NCI-H2081 treated with DMSO at 0.1 percent for 48 hours (cell line): ENCODE measurements at regions not wholly inside any gene's neighbourhood (a gene's known extent, or its start where the extent isn't known, plus 50 kb on each side); places are given as distances from the start of the nearest gene placed in this dataset.
"Not testable (repeated sequence)": the region's sequence is repeated elsewhere in the genome, so short reads cannot be mapped to it uniquely, and the experiment has no call there.

Source experiments
- DNase-seq: peaks from one replicate; lab custom pipeline; 2025; lab: John Stamatoyannopoulos, UW

DNA sequence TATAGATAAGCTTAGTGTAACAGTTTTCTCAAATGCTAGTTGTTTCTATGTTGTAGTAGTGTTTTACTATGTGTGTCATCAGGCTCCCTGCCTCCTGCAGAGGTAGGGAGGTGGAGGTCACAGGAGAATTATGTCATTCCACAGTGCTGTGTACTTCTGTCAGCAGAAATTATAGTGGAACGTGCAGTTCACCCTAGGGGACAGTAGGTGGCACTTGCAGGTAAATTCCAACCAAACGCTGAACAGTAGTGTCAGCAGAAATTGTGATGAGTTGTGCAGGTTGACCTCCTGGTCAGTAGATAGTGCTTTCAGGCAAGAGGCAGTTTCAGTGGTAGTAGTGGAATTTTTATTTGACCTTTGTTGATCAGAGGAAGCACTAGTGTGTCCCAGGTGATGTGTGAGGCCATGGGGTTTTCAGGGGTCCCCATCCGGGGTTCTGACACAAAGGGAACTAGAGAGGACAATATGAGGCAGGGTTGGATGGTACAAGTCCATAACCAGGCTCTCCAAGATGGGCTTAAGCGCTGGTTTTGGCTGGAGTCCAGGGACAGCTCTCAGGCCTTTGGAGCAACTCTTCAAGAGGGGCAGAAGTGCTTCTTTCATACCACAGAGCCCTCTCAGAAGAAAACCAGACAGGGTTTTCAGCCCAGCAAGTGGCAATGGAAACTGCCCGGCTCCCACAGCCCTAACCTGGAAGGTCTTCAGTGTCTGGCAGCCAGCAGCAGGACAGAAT, 402.9 kb downstream of the CYLC2 start:
- DNase-seq: peak; percentile 32

DNA sequence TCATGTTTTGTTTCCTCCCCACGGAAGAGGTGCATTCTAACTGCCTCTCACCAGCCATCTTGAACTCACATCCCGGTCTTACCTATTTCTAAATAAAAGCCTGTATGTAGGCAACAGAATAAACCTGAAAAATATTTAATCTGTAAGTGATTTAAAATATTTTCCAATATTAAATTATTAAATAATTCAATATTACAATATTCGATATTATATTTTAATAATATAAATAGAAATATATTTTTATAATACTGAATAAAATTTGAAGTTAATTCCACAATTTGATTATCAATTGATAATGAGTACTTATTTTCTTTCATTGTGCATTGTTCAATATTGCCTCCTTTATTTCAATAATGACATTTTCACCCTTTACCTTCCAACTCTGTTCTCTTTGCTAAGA, 404.4 kb downstream of the CYLC2 start:
- no peak for DNase-seq

DNA sequence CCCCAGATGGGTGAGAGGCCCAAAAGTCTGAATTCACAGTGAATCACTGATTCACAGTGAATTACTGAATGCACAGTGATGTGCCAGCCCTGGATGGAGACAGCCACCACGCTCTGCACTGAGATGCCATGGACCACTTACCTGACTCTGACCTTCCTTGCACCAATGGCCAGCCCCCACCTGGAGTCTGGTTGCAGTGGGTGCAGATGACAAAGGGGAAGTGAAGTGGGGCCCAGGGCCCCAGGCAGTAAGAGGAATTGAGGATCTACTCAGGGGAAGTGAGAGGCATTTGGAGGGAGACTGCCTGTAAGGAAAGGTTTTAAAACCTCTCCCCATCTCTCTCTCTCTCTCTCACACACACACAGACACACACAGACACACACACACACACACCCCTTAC, 412.1 kb downstream of the CYLC2 start:
- no peak for DNase-seq

DNA sequence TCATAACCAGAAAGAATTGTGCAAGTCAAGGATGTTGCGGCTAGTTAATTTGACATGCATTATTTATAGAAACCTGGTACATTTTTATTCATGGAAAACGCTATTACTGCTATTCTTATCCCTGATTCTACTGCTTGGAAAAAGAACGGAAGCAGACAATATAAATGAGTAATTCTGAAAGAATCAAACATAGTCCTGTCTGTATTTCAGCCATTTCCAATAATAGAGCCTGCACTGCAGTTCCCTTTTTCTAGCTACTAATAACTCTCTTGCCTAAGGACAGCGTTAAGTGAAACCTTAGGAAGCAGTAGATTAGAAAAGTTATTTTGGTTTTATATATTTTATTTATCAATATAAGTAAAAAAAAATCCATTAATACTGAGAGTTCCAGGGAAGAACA, 414.9 kb downstream of the CYLC2 start:
- no peak for DNase-seq

DNA sequence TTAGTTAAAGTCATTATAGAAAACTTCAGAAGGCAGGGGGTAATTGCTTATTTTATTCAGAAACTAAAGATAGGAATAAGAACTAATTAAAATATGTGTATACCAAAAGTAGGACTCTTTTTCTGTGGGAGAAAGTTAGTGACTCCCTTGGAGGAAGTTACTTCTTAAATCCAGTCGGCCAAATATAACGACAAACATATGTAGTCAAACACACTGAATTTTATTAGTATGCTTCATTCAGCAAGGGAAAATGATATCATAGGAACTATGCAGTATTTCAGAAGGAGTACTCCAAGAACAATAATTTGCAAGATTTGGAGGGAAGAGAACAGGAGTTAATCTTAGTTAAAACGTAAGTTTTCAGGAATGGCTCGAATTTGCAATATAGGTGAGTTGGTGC, 432.6 kb downstream of the CYLC2 start:
- DNase-seq: no peak

DNA sequence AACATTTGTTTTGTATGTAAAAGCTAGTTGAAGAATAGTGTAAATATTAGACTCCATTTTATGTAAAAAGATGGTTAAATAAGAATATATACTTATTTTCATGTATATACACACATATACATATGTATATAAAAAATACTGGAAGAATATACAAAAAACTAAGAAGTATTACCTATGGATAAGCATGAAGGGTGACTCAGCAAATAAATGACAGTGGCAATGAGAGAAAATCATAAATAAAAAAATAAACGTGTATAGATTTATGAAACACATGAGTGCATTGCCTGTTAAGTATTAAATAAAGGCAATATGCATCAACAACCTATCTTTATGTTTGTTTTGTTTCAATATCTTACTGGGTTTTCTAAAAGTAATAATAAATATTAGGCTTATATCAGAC, 435.3 kb downstream of the CYLC2 start:
- no peak for DNase-seq

DNA sequence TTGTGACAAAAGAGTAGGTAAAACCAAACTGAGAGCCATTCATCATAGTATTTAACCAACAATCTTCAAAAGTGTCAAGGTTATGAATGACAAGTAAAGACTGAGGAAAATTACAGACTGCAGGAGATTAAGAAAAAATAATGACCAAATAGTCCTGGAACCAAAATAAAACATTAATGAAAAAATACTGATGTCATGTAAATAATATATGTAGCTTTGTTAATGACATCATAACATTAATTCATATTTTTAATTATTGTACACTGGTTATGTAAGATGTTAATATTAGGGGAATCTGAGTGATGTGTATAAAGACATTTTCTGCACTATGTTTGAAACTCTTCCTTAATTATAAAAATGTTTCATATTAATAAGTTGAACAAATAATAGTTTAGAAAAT, 436.7 kb downstream of the CYLC2 start:
- DNase-seq: no peak

DNA sequence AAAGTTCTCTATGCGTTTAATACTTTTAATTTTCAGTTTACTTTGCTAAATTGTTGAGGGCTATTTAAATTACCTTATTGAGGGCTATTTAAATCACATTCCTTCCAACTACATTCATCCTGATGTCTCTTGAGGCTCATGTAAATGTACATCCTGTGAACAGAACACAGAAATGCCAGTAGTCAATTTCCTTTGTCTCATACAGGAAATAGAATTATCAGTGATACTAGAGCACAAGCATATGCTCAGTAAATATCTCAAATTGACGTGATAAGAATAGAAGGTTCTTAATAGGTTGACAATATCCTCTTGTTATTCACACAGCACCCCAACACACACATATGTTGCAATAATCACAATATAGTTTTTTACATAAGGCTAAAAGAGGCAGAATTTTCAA, 449.0 kb downstream of the CYLC2 start:
- DNase-seq: no peak

DNA sequence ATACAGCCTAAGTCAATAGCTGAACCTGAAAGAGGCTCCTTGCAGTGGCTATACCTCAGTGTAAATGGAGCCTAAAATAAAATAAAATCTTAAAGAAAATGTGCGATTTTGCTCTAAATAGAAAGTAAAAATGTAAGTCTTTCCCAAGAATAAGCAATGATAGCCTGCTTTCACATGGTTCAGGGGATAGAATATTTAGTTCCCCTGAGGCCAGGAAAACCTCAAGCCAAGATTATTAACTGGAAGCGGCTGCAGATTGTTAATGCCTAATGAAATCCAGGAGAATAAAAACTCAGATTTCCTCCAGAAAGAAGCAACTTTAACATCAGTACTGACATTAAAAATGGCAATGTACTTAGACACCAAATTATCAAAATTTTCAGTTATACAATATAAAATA, 463.7 kb downstream of the CYLC2 start:
- no peak for DNase-seq

DNA sequence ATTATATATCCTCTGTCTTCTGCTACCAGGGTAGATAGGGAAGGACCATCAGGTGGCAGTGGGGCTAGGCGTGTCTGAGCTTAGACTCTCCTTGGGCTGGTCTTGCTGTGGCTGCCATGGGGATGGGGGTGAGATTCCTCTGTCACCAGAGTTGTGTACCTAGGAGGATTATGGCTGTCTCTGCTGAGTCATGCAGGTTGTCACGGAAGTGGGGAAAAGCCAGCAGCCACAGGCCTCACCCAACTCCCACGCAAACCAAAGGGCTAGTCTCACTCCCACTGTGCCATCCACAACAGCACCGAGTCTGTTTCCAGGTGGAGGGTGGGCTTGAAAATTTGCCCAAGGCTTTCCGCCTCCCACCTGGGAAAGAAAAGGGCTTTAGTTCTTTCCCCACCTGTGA, 476.1 kb downstream of the CYLC2 start:
- no peak for DNase-seq

DNA sequence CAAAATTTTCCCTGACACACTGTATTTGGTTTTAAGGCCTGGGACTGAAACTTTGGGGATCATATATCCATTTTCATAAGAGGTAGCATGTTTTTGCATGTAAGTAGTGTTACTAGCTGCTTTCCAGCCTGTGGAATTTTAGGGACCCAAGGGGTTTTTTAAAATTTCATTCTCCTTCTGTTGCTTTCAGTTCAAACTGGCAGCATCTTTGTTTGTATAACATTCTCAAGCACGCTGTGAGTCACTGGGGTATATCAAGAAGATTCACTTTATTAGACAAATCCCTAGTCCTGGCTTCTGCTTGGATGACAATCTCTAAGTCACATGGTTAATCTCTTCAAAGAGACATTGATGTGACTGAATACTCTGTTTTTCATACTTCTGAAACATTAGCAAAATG, 479.0 kb downstream of the CYLC2 start:
- no peak for DNase-seq

DNA sequence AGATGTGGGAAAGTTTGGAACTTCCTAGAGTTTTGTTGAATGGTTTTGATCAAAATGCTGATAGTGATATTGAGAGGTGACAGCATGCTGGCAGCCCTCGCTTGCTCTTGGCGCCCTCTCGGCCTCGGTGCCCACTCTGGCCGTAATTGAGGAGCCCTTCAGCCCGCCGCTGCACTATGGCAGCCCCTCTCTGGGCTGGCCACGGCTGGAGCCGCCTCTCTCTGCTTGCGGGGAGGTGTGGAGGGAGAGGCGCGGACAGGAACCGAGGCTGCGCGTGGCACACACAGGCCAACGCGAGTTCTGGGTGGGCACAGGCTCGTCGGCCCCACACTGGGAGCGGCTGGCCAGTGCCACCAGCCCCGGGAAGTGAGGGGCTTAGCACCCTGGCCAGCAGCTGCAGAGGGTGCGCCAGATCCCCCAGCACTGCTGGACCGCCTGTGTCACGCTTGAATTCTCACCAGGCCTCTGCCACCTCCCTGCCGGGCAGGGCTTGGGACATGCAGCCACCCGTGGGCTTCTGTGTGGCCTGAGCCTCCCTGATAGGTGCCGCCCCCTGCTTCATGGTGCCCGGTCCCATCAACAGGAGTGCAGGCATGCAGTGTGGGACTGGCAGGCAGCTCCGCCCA, 488.5 kb downstream of the CYLC2 start:
- DNase-seq: no peak

DNA sequence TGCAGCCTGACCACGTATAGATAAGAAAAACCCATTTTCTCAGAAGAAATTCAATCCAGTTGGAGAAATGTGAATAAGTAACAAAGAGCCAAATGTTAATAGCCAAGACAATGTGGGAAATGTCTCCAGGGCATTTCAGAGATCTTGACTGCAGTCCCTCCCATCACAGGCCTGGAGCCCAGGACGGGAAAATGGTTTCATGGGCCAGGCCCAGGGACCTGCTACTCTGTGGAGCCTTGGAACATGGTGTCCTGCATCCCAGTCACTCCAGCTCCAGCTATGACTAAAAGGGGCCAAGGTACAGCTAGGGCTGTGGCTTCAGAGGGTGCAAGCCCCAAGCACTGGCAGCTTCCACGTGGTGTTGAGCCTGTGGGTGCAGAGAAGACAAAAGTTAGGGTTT, 490.0 kb downstream of the CYLC2 start:
- DNase-seq: no peak

DNA sequence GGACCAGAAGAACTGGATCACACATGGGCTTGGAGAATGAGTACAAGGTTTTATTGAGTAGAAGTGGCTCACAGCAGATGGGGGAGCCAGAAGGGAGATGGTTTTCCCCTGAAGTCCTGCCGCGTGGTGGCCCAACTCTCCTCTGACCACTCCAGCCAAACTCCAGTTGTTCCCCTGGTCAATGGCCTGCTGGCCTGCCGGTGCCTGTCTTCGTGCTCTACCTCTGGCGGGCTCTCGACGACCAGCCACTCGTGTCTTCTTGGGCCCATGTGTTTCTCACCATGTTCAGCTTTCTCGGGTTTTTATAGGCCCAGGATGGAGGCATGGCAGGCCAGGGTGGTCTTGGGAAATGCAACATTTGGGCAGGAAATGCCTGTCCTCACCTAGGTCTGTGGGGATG, 519.6 kb downstream of the CYLC2 start:
- DNase-seq: no peak

DNA sequence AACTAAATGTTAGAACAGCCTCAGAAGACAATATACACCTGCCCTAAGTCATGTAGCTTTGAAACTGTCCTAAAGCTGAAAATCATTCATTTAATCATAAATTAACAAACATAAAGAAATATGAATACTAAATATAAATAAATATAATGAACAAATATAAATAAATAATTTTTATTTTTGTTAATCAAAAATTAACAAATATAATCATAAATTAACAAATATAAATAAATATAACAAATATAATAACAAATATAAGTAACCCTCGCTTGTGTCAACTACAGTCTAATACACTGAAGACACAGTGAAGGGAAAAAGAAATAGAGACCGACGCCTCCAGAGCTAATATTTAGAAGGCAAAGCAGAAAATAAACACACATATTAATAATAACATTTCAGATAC, 527.3 kb downstream of the CYLC2 start:
- DNase-seq: no peak

DNA sequence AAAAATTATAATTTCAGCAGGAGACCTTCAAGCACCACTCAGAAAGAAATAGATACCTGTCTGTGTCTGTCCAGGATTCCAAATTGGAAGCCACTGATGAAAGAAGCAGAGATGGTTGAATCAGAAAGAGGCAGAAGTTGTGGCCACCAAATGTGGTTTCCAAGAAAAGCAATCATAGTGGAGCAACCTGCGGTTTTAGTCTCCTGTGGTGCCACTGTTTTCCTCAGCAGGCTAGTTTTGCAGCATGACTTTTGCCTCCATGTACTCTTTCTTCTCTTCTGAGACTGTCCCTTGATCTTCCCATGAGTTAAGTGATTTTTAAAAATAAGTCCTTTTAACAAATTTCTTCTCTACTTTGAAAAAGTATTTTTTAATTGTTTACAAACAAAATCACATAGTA, 535.8 kb downstream of the CYLC2 start:
- DNase-seq: no peak

DNA sequence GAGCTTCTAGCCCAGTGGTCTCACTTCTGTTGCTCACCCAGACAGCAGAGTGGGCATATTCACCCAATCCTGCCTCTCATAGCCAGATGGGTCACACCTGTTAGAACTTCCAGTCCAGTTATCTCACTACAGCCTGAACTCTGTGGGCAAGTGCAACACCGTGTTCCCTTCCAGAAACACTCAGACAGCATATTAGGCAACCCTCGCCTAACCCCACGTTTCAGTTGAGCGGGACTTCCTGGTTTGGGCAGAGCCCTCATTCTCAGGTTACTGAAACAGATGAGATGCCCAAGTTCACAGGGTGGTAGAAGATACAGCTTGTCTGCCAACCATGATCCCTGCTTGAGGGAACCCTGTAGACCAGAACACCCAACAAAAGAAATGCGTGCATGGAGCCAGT, 538.2 kb downstream of the CYLC2 start:
- no peak for DNase-seq

DNA sequence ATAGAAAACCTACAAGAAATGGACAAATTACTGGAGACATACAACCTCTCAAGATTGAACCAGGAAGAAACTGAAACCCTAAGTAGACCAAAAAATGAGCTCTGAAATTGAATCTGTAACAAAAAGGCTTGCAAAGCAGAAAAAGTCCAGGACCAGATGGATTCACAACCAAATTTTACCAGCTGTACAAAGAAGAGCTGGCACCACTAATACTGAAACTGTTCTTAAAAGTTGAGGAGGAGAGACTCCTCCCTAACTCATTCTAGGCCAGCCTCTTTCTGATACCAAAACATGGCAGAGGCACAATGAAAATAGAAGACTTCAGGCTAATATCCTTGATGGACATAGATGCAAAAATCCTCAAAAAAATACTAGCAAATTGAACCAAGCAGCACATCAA, 542.3 kb downstream of the CYLC2 start:
- DNase-seq: no peak

DNA sequence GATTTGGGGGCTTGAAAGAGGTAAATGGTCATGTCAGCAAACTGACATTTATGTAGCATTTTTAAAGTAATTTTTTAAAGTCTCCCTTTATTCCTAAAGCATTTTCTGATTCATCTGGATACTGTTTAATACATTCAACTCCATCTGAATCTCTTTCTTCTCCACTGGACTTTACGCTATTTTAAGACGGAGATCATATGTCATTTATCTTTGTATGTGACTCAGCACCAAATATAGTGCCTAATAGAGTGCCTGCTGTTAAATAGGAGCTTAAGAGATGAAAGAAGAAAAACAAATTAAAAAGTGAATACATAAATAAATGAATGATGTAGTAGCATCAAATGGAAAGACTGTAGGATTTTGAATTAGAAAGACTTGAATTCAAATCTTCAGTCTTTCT, 548.8 kb upstream of the SMC2 start:
- no peak for DNase-seq

DNA sequence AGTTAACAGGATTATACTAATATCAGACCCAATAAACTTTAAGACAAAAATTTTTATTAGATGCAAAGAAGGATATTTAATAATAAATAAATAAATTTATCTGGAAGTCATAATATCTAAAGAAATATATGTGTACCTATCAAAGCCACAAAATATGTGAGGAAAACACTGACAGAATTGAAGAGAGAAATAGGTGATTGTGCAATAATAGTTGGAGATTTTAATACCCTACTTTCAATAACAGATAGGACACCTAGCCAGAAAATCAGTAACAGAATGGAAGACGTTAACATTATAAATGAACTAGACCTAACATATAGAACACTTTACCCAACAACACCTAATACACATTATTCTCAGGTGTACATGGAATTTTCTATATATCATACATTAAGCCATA, 541.4 kb upstream of the SMC2 start:
- no peak for DNase-seq

DNA sequence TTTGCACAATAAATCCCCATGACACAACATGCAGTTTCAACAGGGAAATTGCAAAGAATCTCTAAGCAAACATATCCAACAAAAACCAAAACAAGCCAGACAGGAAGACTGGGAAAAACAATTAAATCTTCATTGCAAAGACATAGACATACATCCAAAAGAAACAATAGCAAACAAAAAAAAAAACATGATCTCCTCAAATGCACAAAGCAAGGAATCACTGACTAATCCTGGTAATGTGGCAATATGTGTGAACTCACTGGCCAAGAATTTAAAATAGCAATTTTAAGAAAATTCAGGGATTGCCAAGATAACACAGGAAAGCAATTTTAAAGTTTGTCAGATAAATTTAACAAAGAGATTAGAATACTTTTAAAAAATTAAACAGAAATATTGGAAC, 520.1 kb upstream of the SMC2 start:
- no peak for DNase-seq

DNA sequence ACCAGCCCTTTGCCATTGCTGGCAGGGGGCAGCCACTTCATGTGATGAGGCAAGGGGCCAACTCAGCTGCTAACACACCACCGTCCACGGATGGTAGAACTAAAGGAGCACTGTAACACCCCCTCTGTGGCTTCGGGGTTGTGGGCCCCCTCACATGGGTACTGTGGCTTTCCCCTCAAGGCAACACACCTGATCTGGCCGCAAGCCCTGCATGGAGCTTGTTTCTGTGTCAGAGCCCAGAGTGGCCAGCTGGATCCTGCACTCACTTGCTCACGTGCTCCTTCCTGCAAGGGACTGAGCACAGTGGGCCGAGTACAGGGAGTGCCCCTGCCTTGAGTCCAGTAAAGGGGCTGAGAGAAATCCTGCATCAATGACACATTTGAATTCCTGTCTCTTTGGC, 507.4 kb upstream of the SMC2 start:
- DNase-seq: no peak

DNA sequence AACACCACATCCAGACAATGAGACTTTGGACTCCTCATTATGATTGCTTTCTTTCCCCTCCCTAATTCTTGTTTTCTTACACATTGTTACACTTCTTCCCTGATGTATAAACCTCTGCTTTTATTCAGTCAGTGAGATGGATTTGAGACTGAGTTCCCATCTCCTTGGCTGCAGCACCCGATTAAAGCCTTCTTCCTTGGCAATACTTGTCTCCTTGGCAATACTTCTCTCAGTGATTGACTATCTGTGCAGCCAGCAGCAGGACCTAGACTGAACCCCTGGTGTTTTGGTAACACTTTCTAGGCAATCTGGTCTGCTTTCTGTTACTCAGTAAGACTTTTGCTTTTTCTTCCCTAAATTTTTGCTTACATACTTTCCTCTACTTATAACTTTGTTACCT, 492.8 kb upstream of the SMC2 start:
- DNase-seq: no peak

DNA sequence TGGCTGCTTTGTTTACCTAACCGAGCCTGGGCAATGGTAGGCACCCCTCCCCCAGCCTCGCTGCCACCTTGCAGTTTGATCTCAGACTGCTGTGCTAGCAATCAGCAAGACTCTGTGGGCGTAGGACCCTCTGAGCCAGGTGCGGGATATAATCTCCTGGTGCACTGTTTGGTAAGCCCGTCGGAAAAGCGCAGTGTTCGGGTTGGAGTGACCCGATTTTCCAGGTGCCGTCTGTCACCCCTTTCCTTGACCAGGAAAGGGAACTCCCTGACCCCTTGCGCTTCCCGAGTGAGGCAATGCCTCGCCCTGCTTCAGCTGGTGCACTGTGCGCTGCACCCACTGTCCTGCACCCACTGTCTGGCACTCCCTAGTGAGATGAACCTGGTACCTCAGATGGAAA, 482.2 kb upstream of the SMC2 start:
- not testable (repeated sequence) for DNase-seq
